K562 (cell line): ENCODE measurements at regions not wholly inside any gene's neighbourhood (a gene's known extent, or its start where the extent isn't known, plus 50 kb on each side); places are given as distances from the start of the nearest gene placed in this dataset.

Experiments
- ARID3B ChIP-seq: fragments of 250-450 bp; sonication (Bioruptor Pico); IDR thresholded peaks from 2 replicates; pipeline ENCODE4 v1.4.0; 2020; ENCODE audit warnings: borderline replicate concordance
- BMI1 ChIP-seq: fragments of 150-350 bp; IDR thresholded peaks from 2 replicates; pipeline ENCODE4 v1.6.1; 2014; ENCODE audit warnings: low read length
- DLX4 ChIP-seq: fragments of 250-450 bp; sonication (Bioruptor Pico); IDR thresholded peaks from 2 replicates; pipeline ENCODE4 v1.6.1; 2021; ENCODE audit warnings: mild to moderate bottlenecking
- GATAD2B ChIP-seq: fragments of 450-650 bp; IDR thresholded peaks from 2 replicates; pipeline ENCODE4 v1.6.1; 2017; ENCODE audit warnings: mild to moderate bottlenecking, borderline replicate concordance
- HSF4 ChIP-seq: fragments of 250-450 bp; sonication (Bioruptor Pico); IDR thresholded peaks from 2 replicates; pipeline ENCODE4 v2.1.2; 2022; ENCODE audit warnings: mild to moderate bottlenecking, moderate library complexity, borderline replicate concordance
- IRF1 ChIP-seq: sonication (generic); formaldehyde crosslinking; IDR thresholded peaks from 2 replicates; pipeline ENCODE4 v1.8.0; 2022; ENCODE audit warnings: missing genetic modification reagents, mild to moderate bottlenecking, borderline replicate concordance
- KAT7 ChIP-seq: sonication (generic); formaldehyde crosslinking; IDR thresholded peaks from 2 replicates; pipeline ENCODE4 v1.8.0; 2022; ENCODE audit warnings: missing genetic modification reagents, mild to moderate bottlenecking, borderline replicate concordance
- NCOA1 ChIP-seq: fragments of 450-650 bp; IDR thresholded peaks from 2 replicates; pipeline ENCODE4 v1.6.1; 2016; ENCODE audit warnings: low read depth
- NEUROD1 ChIP-seq: fragments of 150-350 bp; IDR thresholded peaks from 2 replicates; pipeline ENCODE4 v1.6.1; 2014; ENCODE audit warnings: borderline replicate concordance, low read length, low read depth; ENCODE audit not compliant: partially characterized antibody
- NR4A1 ChIP-seq, 2 experiments: fragments of 250-450 bp in 1 of 2; fragments of 450-650 bp in 1 of 2; sonication (Bioruptor Pico) in 1 of 2; IDR thresholded peaks; 2 replicates each; pipeline versions ENCODE4 v1.4.0 to v1.6.1; 2016 to 2020; ENCODE audit warnings: mild to moderate bottlenecking in 2 of 2, missing compliant biosample characterization in 1 of 2, missing genetic modification characterization in 1 of 2, moderate library complexity in 1 of 2
- PTTG1 ChIP-seq: fragments of 450-650 bp; IDR thresholded peaks from 2 replicates; pipeline ENCODE4 v1.6.1; 2016; ENCODE audit warnings: low read depth, mild to moderate bottlenecking, missing genetic modification characterization, missing compliant biosample characterization
- RBM39 ChIP-seq: fragments of 200-400 bp; formaldehyde crosslinking; optimal IDR thresholded peaks from 2 replicates; pipeline ENCODE3; 2018; ENCODE audit warnings: low read depth, low read length
- SMAD2 ChIP-seq: fragments of 150-350 bp; IDR thresholded peaks from 2 replicates; pipeline ENCODE4 v1.6.1; 2014; ENCODE audit warnings: low read depth, mild to moderate bottlenecking, low read length
- SP1 ChIP-seq: sonication (generic); formaldehyde crosslinking; IDR thresholded peaks from 2 replicates; pipeline ENCODE4 v1.8.1; 2022; ENCODE audit warnings: mild to moderate bottlenecking, missing genetic modification reagents
- TFAP4 ChIP-seq: sonication (generic); formaldehyde crosslinking; IDR thresholded peaks from 2 replicates; pipeline ENCODE4 v1.8.0; 2022; ENCODE audit warnings: missing genetic modification reagents, mild to moderate bottlenecking, moderate library complexity, borderline replicate concordance
- THRAP3 ChIP-seq: fragments of 450-650 bp; IDR thresholded peaks from 2 replicates; pipeline ENCODE4 v1.6.1; 2016; ENCODE audit warnings: mild to moderate bottlenecking, inconsistent platforms, borderline replicate concordance
- ZFP91 ChIP-seq: sonication (generic); formaldehyde crosslinking; IDR thresholded peaks from 2 replicates; pipeline ENCODE4 v1.8.0; 2022; ENCODE audit warnings: mild to moderate bottlenecking, missing genetic modification reagents
- ZNF444 ChIP-seq: fragments of 250-450 bp; sonication (Bioruptor Pico); IDR thresholded peaks from 2 replicates; pipeline ENCODE4 v1.4.0; 2020; ENCODE audit warnings: mild to moderate bottlenecking, moderate library complexity
- ZNF561 ChIP-seq: fragments of 450-650 bp; formaldehyde crosslinking; conservative IDR thresholded peaks from 2 replicates; pipeline ENCODE4 v1.4.0; 2020; ENCODE audit warnings: mild to moderate bottlenecking, moderate library complexity
- ZNF639 ChIP-seq, 2 experiments: fragments of 200-800 bp in 1 of 2; sonication (Bioruptor generic) in 1 of 2; sonication (generic) in 1 of 2; formaldehyde crosslinking in 1 of 2; IDR thresholded peaks in 1 of 2; conservative IDR thresholded peaks in 1 of 2; 2 replicates each; pipeline versions ENCODE4 v1.5.0 to v1.6.1; 2016 to 2020; ENCODE audit warnings: missing compliant biosample characterization in 1 of 2, missing genetic modification characterization in 1 of 2, missing genetic modification reagents in 1 of 2
- ZNF668 ChIP-seq: fragments of 250-450 bp; sonication (Bioruptor Pico); IDR thresholded peaks from 2 replicates; pipeline ENCODE4 v1.8.0; 2022; ENCODE audit warnings: mild to moderate bottlenecking, inconsistent platforms
- ZNF75A ChIP-seq: fragments of 450-650 bp; formaldehyde crosslinking; IDR thresholded peaks from 2 replicates; pipeline ENCODE4 v1.4.0; 2020; ENCODE audit warnings: mild to moderate bottlenecking

GRCh38 chr6:154613137-154613676 lies 102.7 kb upstream of the CNKSR3 start (continued):
- TF ChIP-seq NEUROD1 (no peak), ZNF639 (CRISPR knock-in tag; conservative IDR thresholded peaks at IDR 0.05 in 1 of 2, IDR thresholded peaks at IDR 0.05 in 1 of 2) (no peak), ARID3B (CRISPR knock-in tag) (no peak), ZNF561 (no peak), ZNF668 (CRISPR knock-in tag) (no peak), NR4A1 (CRISPR knock-in tag; IDR thresholded peaks at IDR 0.05) (no peak), NR4A1 (tag; IDR thresholded peaks at IDR 0.05) (no peak), HSF4 (CRISPR knock-in tag) (no peak), SP1 (CRISPR knock-in tag) (no peak), ZFP91 (CRISPR knock-in tag) (no peak), BMI1 (no peak), ZNF444 (no peak), KAT7 (CRISPR knock-in tag) (no peak), THRAP3 (0 out of 2 replicates have a peak, but pooled peaks have one; percentile 42), NCOA1 (peak; percentile 27; the same call in 1 of the 2 replicates), PTTG1 (tag) (no peak), SMAD2 (no peak), RBM39 (no peak), DLX4 (CRISPR knock-in tag) (no peak), GATAD2B (no peak), ZNF75A (no peak), IRF1 (no peak), TFAP4 (no peak)
